RWPE1 (cell line): ENCODE measurements at regions not wholly inside any gene's neighbourhood (a gene's known extent, or its start where the extent isn't known, plus 50 kb on each side); places are given as distances from the start of the nearest gene placed in this dataset.
"Not testable (repeated sequence)": the region's sequence is repeated elsewhere in the genome, so short reads cannot be mapped to it uniquely, and the experiment has no call there.

ENCODE experiments used
- CTCF ChIA-PET: fragments of 350-600 bp; sonication (Branson Sonifier 250); formaldehyde crosslinking; extraction: SDS; loops from one replicate; lab custom pipeline; 2021; lab: Yijun Ruan, JAX
- POLR2A ChIA-PET: fragments of 400-600 bp; formaldehyde crosslinking; extraction: SDS; loops from one replicate; lab custom pipeline; 2020; ENCODE audit warnings: antibody characterized with exemption; ENCODE audit not compliant: low non-redundant PET; lab: Yijun Ruan, JAX
- DNase-seq: peaks from one replicate; pipeline ENCODE4 v3.0.0; 2012; ENCODE audit warnings: low spot score
- H3K27ac ChIP-seq: fragments of 450-650 bp; 2 replicates; pipeline ENCODE4 v1.5.1; 2017
- TF ChIP-seq, protein P1 (sequence below): fragments of 450-650 bp; conservative IDR thresholded peaks from 2 replicates; pipeline ENCODE4 v1.5.1; 2017; ENCODE audit warnings: low read depth, mild to moderate bottlenecking

DNA sequence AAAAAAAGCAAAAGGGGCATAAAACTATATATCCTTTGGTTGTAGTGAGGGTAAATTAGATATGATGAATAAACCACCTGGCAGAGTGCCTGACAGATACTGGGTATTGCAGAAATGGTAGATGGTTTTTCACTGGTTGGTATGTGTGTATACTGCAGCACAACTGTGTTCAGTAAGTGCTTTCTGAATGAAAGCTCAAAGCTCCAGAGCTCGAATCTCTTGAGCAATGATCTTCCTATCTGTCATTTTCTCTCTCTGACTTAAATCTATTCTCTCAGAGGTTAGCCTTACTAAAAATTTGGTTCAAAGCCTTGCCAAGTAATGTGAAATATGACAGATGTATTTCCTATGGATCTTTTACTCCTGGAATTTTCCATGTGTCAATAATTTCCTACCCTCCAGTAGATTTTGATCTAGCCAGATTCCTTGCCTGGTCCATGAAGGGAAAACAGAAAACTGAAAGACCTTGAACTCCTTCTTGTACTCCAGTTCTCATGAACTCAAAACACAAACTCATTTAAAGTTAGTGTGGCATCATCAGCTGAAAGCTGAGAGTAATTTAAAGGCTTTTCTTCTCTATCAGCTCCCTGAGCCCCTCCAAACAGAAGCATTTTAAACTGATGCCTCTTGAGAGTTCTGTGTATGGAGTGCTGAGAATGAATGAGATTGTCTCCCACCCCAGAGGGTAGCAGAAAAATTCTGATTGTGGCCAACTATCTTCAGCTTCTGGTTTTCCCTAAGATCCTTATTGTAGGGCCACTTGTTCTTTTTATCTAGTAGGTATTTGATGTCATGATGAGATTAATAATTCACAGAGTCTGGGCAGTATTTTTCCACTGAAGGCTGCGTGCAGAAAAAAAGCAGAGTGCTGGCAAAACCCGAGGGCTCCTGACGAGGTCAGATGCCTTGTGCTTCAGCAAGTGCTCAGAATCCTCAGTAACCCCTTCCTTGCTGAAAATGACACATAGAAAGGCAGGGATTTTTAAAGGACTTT is 363.4 kb upstream of the BOD1L1 start:
- DNase-seq: no peak
- no peak overlapping the region for H3K27ac ChIP-seq
- CTCF ChIA-PET: no interaction called here
- TF ChIP-seq, protein P1, sequence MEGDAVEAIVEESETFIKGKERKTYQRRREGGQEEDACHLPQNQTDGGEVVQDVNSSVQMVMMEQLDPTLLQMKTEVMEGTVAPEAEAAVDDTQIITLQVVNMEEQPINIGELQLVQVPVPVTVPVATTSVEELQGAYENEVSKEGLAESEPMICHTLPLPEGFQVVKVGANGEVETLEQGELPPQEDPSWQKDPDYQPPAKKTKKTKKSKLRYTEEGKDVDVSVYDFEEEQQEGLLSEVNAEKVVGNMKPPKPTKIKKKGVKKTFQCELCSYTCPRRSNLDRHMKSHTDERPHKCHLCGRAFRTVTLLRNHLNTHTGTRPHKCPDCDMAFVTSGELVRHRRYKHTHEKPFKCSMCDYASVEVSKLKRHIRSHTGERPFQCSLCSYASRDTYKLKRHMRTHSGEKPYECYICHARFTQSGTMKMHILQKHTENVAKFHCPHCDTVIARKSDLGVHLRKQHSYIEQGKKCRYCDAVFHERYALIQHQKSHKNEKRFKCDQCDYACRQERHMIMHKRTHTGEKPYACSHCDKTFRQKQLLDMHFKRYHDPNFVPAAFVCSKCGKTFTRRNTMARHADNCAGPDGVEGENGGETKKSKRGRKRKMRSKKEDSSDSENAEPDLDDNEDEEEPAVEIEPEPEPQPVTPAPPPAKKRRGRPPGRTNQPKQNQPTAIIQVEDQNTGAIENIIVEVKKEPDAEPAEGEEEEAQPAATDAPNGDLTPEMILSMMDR: no peak
- POLR2A ChIA-PET: no interaction called here

DNA sequence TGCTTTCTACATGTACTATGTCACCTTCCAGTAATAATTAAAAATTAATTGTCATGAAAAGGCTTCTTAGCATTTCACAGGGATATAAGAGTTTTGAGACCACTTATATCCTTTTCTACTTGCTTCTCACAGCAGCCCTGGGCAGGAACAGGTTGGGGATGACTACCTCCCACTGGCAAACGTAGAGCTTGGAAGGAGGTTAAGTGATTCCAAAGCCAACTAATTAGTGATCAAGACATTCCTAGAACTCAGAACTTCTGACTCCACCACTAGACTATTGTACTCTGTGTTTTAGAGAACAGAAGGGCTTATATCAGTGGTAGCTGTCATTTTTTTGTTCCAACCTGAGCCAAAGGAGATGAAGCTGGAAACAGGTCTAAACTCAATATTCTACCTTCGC is 364.5 kb upstream of the BOD1L1 start:
- ChIA-PET POLR2A (no interaction called here), CTCF (no interaction called here)
- TF ChIP-seq, protein P1: no peak
- no peak overlapping the region for H3K27ac ChIP-seq
- DNase-seq: no peak

DNA sequence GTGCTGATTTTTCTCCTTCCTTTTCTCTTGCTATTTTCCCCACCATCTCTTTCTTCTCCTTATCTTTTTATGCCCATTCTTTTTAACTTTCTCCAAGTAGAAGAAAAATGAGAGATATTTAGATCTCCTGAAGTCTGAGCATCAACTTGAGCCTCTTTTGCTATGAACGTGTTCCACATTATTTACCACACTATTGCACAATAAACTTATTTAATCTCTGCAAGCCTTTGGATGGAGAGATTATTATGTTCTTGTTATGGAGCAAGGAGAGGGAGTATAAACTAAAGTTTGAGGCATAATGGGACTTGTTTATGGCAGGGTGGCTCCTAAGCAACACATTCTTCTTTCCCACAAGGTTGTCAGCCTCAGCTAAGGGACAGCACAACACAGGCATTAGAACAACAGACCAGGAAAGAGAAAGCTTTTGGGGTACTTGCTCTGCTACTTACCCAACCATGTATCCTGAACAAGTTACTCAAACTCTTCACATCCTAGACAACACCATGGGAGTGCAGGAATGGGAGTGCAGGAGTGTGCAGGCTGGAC is 365.5 kb upstream of the BOD1L1 start:
- TF ChIP-seq, protein P1: no peak
- ChIA-PET CTCF (interaction anchor here (0.6 kb wide), 1 partner anchor 159 kb away, joined by 3 read pairs; no protein-coding TSS in a partner anchor), POLR2A (no interaction called here)
- no peak overlapping the region for H3K27ac ChIP-seq
- no peak for DNase-seq

DNA sequence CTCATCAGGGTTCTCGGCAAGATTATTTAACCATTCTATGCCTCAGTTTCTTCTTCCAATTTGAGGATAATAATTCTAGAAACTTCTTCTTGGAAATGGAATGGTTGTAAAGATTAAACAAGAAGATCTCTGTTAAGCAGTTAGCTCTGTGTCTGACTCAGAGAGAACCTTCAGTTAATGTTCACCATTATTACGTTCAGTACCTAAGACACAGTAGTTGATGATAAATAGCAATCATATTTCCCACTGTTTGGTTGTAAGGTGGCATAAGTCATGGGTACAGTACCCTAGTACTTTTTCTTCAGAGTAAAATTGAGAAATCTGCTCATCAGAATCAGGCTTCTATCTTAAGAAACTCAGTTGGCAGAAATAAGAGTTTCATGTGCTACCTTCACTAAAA is 366.5 kb upstream of the BOD1L1 start:
- no peak for DNase-seq
- ChIA-PET CTCF (no interaction called here), POLR2A (no interaction called here)
- TF ChIP-seq, protein P1: no peak
- no peak overlapping the region for H3K27ac ChIP-seq

DNA sequence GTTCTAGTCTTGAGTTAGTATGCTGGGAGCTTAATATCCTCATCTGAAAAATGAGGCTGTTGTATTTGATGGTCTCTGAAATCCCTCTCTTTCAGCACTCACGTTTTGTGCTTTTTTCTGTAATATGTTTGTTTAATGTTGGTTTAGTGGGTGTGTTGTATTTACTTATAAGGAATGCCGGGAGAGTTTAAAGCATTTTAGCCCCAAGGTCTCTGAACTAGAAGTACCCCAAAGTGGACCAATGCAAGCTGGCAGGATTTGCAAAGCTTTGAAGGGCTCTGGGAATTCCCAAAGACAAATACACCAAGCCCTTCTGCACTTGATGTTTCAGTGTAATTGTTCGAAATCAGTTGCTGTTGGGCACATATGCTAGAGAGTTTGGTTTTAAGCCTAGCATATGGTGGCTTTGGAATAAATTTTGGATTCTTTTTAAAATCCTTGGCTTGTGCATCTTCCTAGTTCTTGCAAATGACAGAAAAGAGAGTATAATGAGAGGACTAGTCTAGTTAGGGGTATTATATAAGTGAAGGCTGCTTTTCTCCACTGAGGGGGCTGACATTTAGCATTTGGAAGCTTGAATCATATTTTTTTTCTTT is 371.4 kb upstream of the BOD1L1 start:
- DNase-seq: no peak
- TF ChIP-seq, protein P1: no peak
- ChIA-PET POLR2A (no interaction called here), CTCF (no interaction called here)
- H3K27ac ChIP-seq: no peak overlapping the region

DNA sequence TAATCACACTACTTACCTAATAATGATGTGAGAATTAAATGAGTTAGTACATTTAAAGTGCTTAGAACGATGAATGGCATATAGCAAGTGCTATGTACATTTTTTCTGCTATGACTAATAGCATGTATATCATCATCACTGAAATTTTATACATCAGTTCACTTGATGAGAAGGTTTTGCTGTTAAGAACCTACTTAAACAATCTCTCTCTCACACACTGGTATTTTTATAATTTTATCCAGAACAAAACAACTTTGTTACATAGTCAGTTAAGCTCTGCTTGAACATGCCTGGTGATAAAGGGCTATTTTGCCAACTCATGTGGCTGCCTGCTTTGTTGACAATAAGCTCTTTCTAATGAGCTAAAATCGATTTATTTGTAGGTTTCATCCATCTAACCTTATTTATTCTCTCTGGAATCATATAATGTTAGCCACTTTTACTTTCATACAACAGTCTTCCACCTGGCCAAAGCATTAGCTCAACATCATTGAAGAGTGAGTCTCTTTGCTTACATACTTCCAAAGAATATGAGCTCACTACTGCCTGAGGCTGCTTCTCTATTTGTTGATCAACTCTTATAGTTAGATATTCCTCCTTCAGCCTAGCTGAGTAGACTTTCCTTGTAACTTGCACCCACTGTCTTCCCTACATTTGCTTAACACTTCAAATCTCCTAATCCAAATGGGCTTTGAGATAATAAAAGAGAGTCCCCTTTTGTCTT is 372.7 kb upstream of the BOD1L1 start:
- ChIA-PET CTCF (interaction anchor here (0.6 kb wide), 1 partner anchor 399 kb away, joined by 4 read pairs; no protein-coding TSS in a partner anchor), POLR2A (no interaction called here)
- DNase-seq: peak; percentile 4
- no peak overlapping the region for H3K27ac ChIP-seq
- TF ChIP-seq, protein P1: no peak

DNA sequence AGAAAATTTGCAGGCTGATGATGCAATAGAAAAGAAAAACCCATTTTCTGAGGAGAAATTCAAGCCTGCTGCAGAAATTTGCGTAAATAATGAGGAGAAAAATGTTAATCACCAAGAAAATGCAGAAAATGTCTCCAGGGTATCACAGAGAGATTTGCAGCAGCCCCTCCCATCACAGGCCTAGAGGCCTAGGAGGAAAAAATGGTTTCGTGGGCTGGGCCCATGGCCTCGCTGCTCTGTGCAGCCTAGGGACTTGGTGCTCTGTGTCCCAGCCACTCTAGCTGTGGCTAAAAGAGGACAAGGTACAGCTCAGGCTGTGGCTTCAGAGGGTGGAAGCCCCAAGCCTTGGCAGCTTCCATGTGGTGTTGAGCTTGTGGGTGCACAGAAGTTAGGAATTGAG is 374.8 kb upstream of the BOD1L1 start:
- H3K27ac ChIP-seq, CTCF ChIA-PET, POLR2A ChIA-PET, DNase-seq: not testable (repeated sequence)
